A549 (cell line): ENCODE measurements at regions not wholly inside any gene's neighbourhood (a gene's known extent, or its start where the extent isn't known, plus 50 kb on each side); places are given as distances from the start of the nearest gene placed in this dataset.

Experiments used
- CBX2 ChIP-seq: fragments of 200-600 bp; sonication (generic); IDR thresholded peaks from 2 replicates; pipeline ENCODE4 v1.6.1; 2016; ENCODE audit warnings: low read depth, mild to moderate bottlenecking, borderline replicate concordance
- CHD4 ChIP-seq: fragments of 200-600 bp; sonication (generic); IDR thresholded peaks from 2 replicates; pipeline ENCODE4 v1.6.1; 2016; ENCODE audit warnings: antibody characterized with exemption, mild to moderate bottlenecking, borderline replicate concordance
- CTCF ChIP-seq: fragments of >200 bp; sonication (Bioruptor Twin); formaldehyde crosslinking; IDR thresholded peaks from 3 replicates; pipeline ENCODE4 v1.5.1; 2016
- EP300 ChIP-seq, 2 experiments: fragments of >200 bp; sonication (Bioruptor Twin); formaldehyde crosslinking; IDR thresholded peaks; 2 replicates in 1 of 2; 3 replicates in 1 of 2; pipeline ENCODE4 v1.6.1; 2016 to 2017
- FOSL2 ChIP-seq, 2 experiments: fragments of 450-650 bp in 1 of 2; fragments of >200 bp in 1 of 2; sonication (Bioruptor Twin) in 1 of 2; formaldehyde crosslinking; IDR thresholded peaks; 2 replicates each; pipeline versions ENCODE4 v1.5.0 to v1.6.1; 2016 to 2020; ENCODE audit warnings: mild to moderate bottlenecking in 1 of 2, moderate library complexity in 1 of 2
- HMGXB4 ChIP-seq: fragments of 250-450 bp; sonication (Bioruptor Pico); IDR thresholded peaks from 2 replicates; pipeline ENCODE4 v1.5.0; 2021; ENCODE audit warnings: mild to moderate bottlenecking, moderate library complexity, borderline replicate concordance
- HOXB13 ChIP-seq: fragments of 250-450 bp; sonication (Bioruptor Pico); IDR thresholded peaks from 2 replicates; pipeline ENCODE4 v1.5.0; 2020; ENCODE audit warnings: low read depth, mild to moderate bottlenecking, moderate library complexity
- KDM5A ChIP-seq: fragments of 200-600 bp; sonication (generic); IDR thresholded peaks from 2 replicates; pipeline ENCODE4 v1.6.1; 2016; ENCODE audit warnings: antibody characterized with exemption, mild to moderate bottlenecking
- MAFK ChIP-seq: fragments of 450-650 bp; IDR thresholded peaks from 2 replicates; pipeline ENCODE4 v1.6.1; 2014; ENCODE audit not compliant: partially characterized antibody
- MAX ChIP-seq: IDR thresholded peaks from 2 replicates; pipeline ENCODE4 v1.6.1; 2012
- PHF8 ChIP-seq: fragments of 200-600 bp; sonication (generic); IDR thresholded peaks from 2 replicates; pipeline ENCODE4 v1.6.1; 2016; ENCODE audit warnings: low read depth, mild to moderate bottlenecking, antibody characterized with exemption, moderate library complexity, borderline replicate concordance
- POLR2A ChIP-seq: IDR thresholded peaks from 2 replicates; pipeline ENCODE4 v1.6.1; 2012; ENCODE audit warnings: mild to moderate bottlenecking, low read length
- RCOR1 ChIP-seq: fragments of 150-350 bp; IDR thresholded peaks from 2 replicates; pipeline ENCODE4 v1.6.1; 2014; ENCODE audit warnings: antibody characterized with exemption, low read length, low read depth
- REST ChIP-seq: fragments of 200-600 bp; sonication (generic); IDR thresholded peaks from 2 replicates; pipeline ENCODE4 v1.6.1; 2016; ENCODE audit warnings: antibody characterized with exemption, mild to moderate bottlenecking, moderate library complexity

GRCh38 chr10:78381107-78381506 lies 347.4 kb downstream of the RPS24 start:
- TF ChIP-seq CTCF = no peak
- no peak for TF ChIP-seq PHF8
- TF ChIP-seq FOSL2 (IDR thresholded peaks at IDR 0.05) = no peak
- TF ChIP-seq FOSL2 (CRISPR knock-in tag; IDR thresholded peaks at IDR 0.05) = no peak
- TF ChIP-seq MAX = no peak
- no peak for TF ChIP-seq POLR2A
- TF ChIP-seq CHD4 = no peak
- TF ChIP-seq KDM5A = no peak
- no peak for TF ChIP-seq MAFK
- TF ChIP-seq HOXB13 (CRISPR knock-in tag) = no peak
- no peak for TF ChIP-seq HMGXB4
- TF ChIP-seq REST = no peak
- TF ChIP-seq RCOR1 = no peak
- TF ChIP-seq EP300 (IDR thresholded peaks at IDR 0.05) = no peak
- TF ChIP-seq CBX2 = no peak
